K562 (cell line): ENCODE measurements at regions not wholly inside any gene's neighbourhood (a gene's known extent, or its start where the extent isn't known, plus 50 kb on each side); places are given as distances from the start of the nearest gene placed in this dataset.

Experiments used
- ATAC-seq: fragments of 200-7000 bp; cut with Tn5 transposase; 3 replicates; pipeline ENCODE4 v1.9.1; 2020; ENCODE audit warnings: moderate library complexity
- BruUV-seq: library from RNA; stranded (reverse); fragments of 400-500 nt; replicated peaks from 2 replicates; lab custom pipeline; 2021; lab: Mats Ljungman, UMichigan
- CTCF ChIA-PET: fragments of 300-600 bp; formaldehyde crosslinking; extraction: SDS; loops from one replicate; lab custom pipeline; 2021; ENCODE audit warnings: low intra/inter-chr PET ratio; lab: Yijun Ruan, JAX
- POLR2A ChIA-PET: fragments of 300-600, 350-650 bp; sonication (Branson Sonifier 250); formaldehyde crosslinking; extraction: SDS; loops from one replicate; lab custom pipeline; 2021; ENCODE audit warnings: antibody characterized with exemption, inconsistent platforms; lab: Yijun Ruan, JAX
- DNase-seq, 4 experiments: peaks; one replicate each; pipeline versions ENCODE4 v3.0.0 to v3.0.0-alpha.2; 2011 to 2018; ENCODE audit warnings: low spot score in 3 of 4, mixed read lengths in 3 of 4; ENCODE audit errors: extremely low read depth in 1 of 4
- FAIRE-seq: peaks from 2 replicates; lab custom pipeline; 2011; peaks lifted over from hg19 to GRCh38; lab: Jason Lieb, UNC
- H2AFZ ChIP-seq: 2 replicates; pipeline ENCODE4 v1.6.0; 2011; ENCODE audit warnings: low read depth, low read length, control low read depth, inconsistent platforms
- H3K27ac ChIP-seq: fragments of 200-600 bp; 3 replicates; pipeline ENCODE4 v1.8.0; 2011; ENCODE audit warnings: low read depth, mild to moderate bottlenecking, control low read depth, inconsistent platforms, low read length, moderate library complexity, mixed read lengths; ENCODE audit errors: extremely low read depth
- H3K27me3 ChIP-seq, 2 experiments: fragments of 300-600 bp in 1 of 2; 2 replicates in 1 of 2; 3 replicates in 1 of 2; pipeline versions ENCODE4 v1.6.0 to v1.8.0; 2011; ENCODE audit warnings: inconsistent platforms in 2 of 2, low read length in 2 of 2, mild to moderate bottlenecking in 1 of 2, mixed read lengths in 1 of 2, moderate library complexity in 1 of 2; ENCODE audit not compliant: control insufficient read depth in 2 of 2, insufficient read depth in 2 of 2
- H3K36me3 ChIP-seq: fragments of 300-600 bp; 3 replicates; pipeline ENCODE4 v1.8.0; 2011; ENCODE audit warnings: mild to moderate bottlenecking, low read length, inconsistent platforms; ENCODE audit not compliant: control insufficient read depth, insufficient read depth
- H3K4me1 ChIP-seq, 2 experiments: fragments of 200-600 bp in 1 of 2; replicated peaks in 1 of 2; 2 replicates in 1 of 2; 3 replicates in 1 of 2; pipeline versions ENCODE4 v1.5.1 to v1.8.0; 2011; ENCODE audit warnings: inconsistent platforms in 2 of 2, low read length in 2 of 2, mild to moderate bottlenecking in 1 of 2, mixed read lengths in 1 of 2, moderate library complexity in 1 of 2; ENCODE audit not compliant: control insufficient read depth in 2 of 2, insufficient read depth in 2 of 2
- H3K4me2 ChIP-seq: 2 replicates; pipeline ENCODE4 v1.6.1; 2011; ENCODE audit warnings: low read length, control low read depth, inconsistent platforms, mixed read lengths; ENCODE audit not compliant: insufficient read depth
- H3K4me3 ChIP-seq: fragments of 200-600 bp; sonication (generic), shearing (Covaris generic); 2 replicates; pipeline ENCODE4 v1.5.1; 2016; ENCODE audit warnings: control low read depth, inconsistent platforms
- H3K79me2 ChIP-seq: fragments of 200-600 bp; 3 replicates; pipeline ENCODE4 v1.8.0; 2011; ENCODE audit warnings: low read length, inconsistent platforms; ENCODE audit not compliant: control insufficient read depth, insufficient read depth
- H3K9ac ChIP-seq, 2 experiments: 2 replicates each; pipeline versions ENCODE4 v1.6.0 to v1.6.1; 2011; ENCODE audit warnings: low read depth in 2 of 2, low read length in 2 of 2, control low read depth in 1 of 2, inconsistent platforms in 1 of 2, mild to moderate bottlenecking in 1 of 2, mixed read lengths in 1 of 2; ENCODE audit not compliant: insufficient read depth in 1 of 2
- H3K9me1 ChIP-seq: one replicate; pipeline ENCODE4 v1.6.0; 2011; ENCODE audit warnings: inconsistent platforms, mild to moderate bottlenecking, low read length, moderate library complexity; ENCODE audit not compliant: control insufficient read depth, insufficient read depth
- H3K9me3 ChIP-seq: replicated peaks from 2 replicates; pipeline ENCODE4 v1.5.1; 2011; ENCODE audit warnings: low read depth, low read length, inconsistent platforms; ENCODE audit not compliant: control insufficient read depth, insufficient read depth
- H4K20me1 ChIP-seq: replicated peaks from 2 replicates; pipeline ENCODE4 v1.6.1; 2011; ENCODE audit warnings: low read length, inconsistent platforms, mixed read lengths; ENCODE audit not compliant: control insufficient read depth, insufficient read depth
- WGBS: fragments of 100-300 bp; shearing (Covaris generic); methylation state at CpG from one replicate; pipeline ENCODE4 v1.1.6; 2016; ENCODE audit warnings: low coverage, mixed read lengths; ENCODE audit not compliant: insufficient coverage; ENCODE audit errors: missing lambda C conversion rate; 5-methylcytosine and 5-hydroxymethylcytosine counted together
- in situ Hi-C: fragments of 300-500 bp; cut with MboI; formaldehyde crosslinking; loops from 4 replicates; pipeline ENCODE4 v1.15.0; 2018; ENCODE audit warnings: inconsistent platforms, mixed read lengths
- intact Hi-C: fragments of 100-400 bp; cut with micrococcal nuclease; formaldehyde crosslinking; loops from 2 replicates; pipeline ENCODE4 v1.14.2; 2022
- TF ChIP-seq, protein P1 (sequence below): sonication (generic); formaldehyde crosslinking; IDR thresholded peaks from 2 replicates; pipeline ENCODE4 v1.5.0; 2020; ENCODE audit warnings: missing genetic modification reagents
- TF ChIP-seq, protein P2 (sequence below): sonication (generic); formaldehyde crosslinking; IDR thresholded peaks from 2 replicates; pipeline ENCODE4 v1.8.0; 2023; ENCODE audit warnings: mild to moderate bottlenecking, missing genetic modification reagents
- TF ChIP-seq, protein P3 (sequence below): fragments of 450-650 bp; formaldehyde crosslinking; IDR thresholded peaks from 2 replicates; pipeline ENCODE4 v1.4.0; 2020; ENCODE audit warnings: mild to moderate bottlenecking, mixed read lengths

DNA sequence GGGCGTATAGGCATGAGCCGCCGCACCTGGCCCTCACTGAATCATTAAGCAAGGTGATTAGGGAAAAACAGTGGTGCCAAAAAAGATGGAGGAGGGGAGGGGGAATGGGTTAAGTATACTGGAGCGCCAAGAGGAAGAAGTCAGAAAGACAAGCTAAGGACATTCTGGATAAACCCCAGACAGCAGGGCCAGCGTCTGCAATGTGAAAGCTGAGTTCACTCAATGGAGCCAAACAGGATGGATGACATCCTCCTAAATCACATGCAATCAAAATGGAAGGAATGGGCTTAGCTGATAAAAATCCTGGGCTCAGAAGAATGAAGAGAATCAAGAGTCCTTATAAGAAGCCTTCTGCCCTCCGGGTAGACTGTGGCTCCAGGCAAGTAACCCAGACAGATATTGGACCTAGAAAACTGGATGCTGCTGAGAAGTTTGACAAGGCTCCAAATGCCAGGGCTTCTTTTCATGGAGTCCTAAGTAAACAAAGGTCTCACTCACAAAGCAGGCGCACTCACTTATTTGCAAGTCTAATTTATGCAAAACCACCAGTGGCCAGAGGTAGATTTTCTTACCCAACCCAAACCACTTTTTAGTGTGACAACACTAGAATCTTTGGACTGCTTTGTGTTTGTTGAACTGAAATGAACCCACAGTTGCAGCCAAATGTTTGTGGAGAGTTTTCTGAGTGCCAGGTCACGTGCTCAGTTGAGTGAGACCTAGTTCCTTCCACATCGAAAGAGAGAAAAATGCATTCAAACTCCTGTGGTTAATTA is 519.1 kb upstream of the AUTS2 start:
- Histone ChIP-seq H3K4me1 (no peaks in the 10 kb centered on the region), H3K79me2 (no peaks in the 10 kb centered on the region), H4K20me1 (no peaks in the 10 kb centered on the region), H3K9ac (no peak overlapping the region), H3K27ac (no peak overlapping the region), H3K4me3 (no peak overlapping the region), H3K36me3 (no peaks in the 10 kb centered on the region), H3K9me1 (no peaks in the 10 kb centered on the region), H3K9me3 (no peaks in the 10 kb centered on the region), H3K27me3 (no peaks in the 10 kb centered on the region), H2AFZ (no peak overlapping the region), H3K4me2 (no peak overlapping the region)
- DNase-seq (no peak), ATAC-seq (no peak), FAIRE-seq (no peak)
- ChIA-PET CTCF (no interaction called here), POLR2A (interaction anchor here (0.7 kb wide), 1 partner anchor 10 kb away, joined by 3 read pairs; no protein-coding TSS in a partner anchor)
- in situ Hi-C loops (no loop called here), intact Hi-C loops (no loop called here)
- TF ChIP-seq, protein P1, sequence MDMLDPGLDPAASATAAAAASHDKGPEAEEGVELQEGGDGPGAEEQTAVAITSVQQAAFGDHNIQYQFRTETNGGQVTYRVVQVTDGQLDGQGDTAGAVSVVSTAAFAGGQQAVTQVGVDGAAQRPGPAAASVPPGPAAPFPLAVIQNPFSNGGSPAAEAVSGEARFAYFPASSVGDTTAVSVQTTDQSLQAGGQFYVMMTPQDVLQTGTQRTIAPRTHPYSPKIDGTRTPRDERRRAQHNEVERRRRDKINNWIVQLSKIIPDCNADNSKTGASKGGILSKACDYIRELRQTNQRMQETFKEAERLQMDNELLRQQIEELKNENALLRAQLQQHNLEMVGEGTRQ (CRISPR knock-in tag), result peak; percentile 14; the same call in 1 of the 2 replicates
- TF ChIP-seq, protein P2, sequence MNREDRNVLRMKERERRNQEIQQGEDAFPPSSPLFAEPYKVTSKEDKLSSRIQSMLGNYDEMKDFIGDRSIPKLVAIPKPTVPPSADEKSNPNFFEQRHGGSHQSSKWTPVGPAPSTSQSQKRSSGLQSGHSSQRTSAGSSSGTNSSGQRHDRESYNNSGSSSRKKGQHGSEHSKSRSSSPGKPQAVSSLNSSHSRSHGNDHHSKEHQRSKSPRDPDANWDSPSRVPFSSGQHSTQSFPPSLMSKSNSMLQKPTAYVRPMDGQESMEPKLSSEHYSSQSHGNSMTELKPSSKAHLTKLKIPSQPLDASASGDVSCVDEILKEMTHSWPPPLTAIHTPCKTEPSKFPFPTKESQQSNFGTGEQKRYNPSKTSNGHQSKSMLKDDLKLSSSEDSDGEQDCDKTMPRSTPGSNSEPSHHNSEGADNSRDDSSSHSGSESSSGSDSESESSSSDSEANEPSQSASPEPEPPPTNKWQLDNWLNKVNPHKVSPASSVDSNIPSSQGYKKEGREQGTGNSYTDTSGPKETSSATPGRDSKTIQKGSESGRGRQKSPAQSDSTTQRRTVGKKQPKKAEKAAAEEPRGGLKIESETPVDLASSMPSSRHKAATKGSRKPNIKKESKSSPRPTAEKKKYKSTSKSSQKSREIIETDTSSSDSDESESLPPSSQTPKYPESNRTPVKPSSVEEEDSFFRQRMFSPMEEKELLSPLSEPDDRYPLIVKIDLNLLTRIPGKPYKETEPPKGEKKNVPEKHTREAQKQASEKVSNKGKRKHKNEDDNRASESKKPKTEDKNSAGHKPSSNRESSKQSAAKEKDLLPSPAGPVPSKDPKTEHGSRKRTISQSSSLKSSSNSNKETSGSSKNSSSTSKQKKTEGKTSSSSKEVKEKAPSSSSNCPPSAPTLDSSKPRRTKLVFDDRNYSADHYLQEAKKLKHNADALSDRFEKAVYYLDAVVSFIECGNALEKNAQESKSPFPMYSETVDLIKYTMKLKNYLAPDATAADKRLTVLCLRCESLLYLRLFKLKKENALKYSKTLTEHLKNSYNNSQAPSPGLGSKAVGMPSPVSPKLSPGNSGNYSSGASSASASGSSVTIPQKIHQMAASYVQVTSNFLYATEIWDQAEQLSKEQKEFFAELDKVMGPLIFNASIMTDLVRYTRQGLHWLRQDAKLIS, result no peak
- TF ChIP-seq, protein P3, sequence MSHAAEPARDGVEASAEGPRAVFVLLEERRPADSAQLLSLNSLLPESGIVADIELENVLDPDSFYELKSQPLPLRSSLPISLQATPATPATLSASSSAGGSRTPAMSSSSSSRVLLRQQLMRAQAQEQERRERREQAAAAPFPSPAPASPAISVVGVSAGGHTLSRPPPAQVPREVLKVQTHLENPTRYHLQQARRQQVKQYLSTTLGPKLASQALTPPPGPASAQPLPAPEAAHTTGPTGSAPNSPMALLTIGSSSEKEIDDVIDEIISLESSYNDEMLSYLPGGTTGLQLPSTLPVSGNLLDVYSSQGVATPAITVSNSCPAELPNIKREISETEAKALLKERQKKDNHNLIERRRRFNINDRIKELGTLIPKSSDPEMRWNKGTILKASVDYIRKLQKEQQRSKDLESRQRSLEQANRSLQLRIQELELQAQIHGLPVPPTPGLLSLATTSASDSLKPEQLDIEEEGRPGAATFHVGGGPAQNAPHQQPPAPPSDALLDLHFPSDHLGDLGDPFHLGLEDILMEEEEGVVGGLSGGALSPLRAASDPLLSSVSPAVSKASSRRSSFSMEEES, result peak; percentile 29; the same call in 1 of the 2 replicates
- 0% methylated on average over 9 of the region's 9 CpGs for WGBS
- no TSS peak for BruUV-seq
